GM12892 (cell line): ENCODE measurements at regions not wholly inside any gene's neighbourhood (a gene's known extent, or its start where the extent isn't known, plus 50 kb on each side); places are given as distances from the start of the nearest gene placed in this dataset.

Experiments used
- POLR2A ChIP-seq: IDR thresholded peaks from 2 replicates; pipeline ENCODE4 v1.6.1; 2011; ENCODE audit warnings: low read depth, low read length, control low read depth
- POLR2AphosphoS5 ChIP-seq: IDR thresholded peaks from 2 replicates; pipeline ENCODE4 v1.6.1; 2011; ENCODE audit warnings: low read depth, low read length, control low read depth
- TAF1 ChIP-seq: IDR thresholded peaks from 2 replicates; pipeline ENCODE4 v1.6.1; 2011; ENCODE audit warnings: low read depth, mild to moderate bottlenecking, control low read depth, low read length, borderline replicate concordance

GRCh38 chr7:67505449-67505848, 508.8 kb downstream of the TYW1 start:
- TF ChIP-seq POLR2A: no peak
- no peak for TF ChIP-seq POLR2AphosphoS5
- no peak for TF ChIP-seq TAF1
